ENCODE measurements at regions not wholly inside any gene's neighbourhood (a gene's known extent, or its start where the extent isn't known, plus 50 kb on each side); places are given as distances from the start of the nearest gene placed in this dataset.

GRCh38 chr9:29778281-29778849, 2205.1 kb upstream of the C9orf72 start:
- DNase-seq, result no peak

GRCh38 chr9:29793970-29794369, 2220.7 kb upstream of the C9orf72 start:
- no peak for DNase-seq

GRCh38 chr9:29796291-29796952, 2223.1 kb upstream of the C9orf72 start:
- no peak for DNase-seq

- no peak for DNase-seq
These were observed 2225.3 kb upstream of the C9orf72 start for GRCh38 chr9:29798599-29798998.

GRCh38 chr9:29799227-29799626, 2225.9 kb upstream of the C9orf72 start:
- DNase-seq, result no peak

GRCh38 chr9:29800821-29801220, 2227.5 kb upstream of the C9orf72 start:
- no peak for DNase-seq

- no peak for DNase-seq
These were observed 2229.2 kb upstream of the C9orf72 start for GRCh38 chr9:29802454-29802853.

GRCh38 chr9:29806937-29807618, 2233.8 kb upstream of the C9orf72 start:
- no peak for DNase-seq

- no peak for DNase-seq
These were observed 2243.8 kb upstream of the C9orf72 start for GRCh38 chr9:29816954-29817703.

- DNase-seq, result no peak
These were observed 2249.2 kb upstream of the C9orf72 start for GRCh38 chr9:29822458-29822857.

- DNase-seq, result no peak
These were observed 2253.1 kb upstream of the C9orf72 start for GRCh38 chr9:29826421-29826820.

GRCh38 chr9:29830821-29831220, 2257.5 kb upstream of the C9orf72 start:
- no peak for DNase-seq

GRCh38 chr9:29838491-29839020, 2265.3 kb upstream of the C9orf72 start:
- DNase-seq, result no peak

GRCh38 chr9:29844251-29844650, 2271.0 kb upstream of the C9orf72 start:
- no peak for DNase-seq

GRCh38 chr9:29850664-29851063, 2277.4 kb upstream of the C9orf72 start:
- DNase-seq, result no peak

- no peak for DNase-seq
These were observed 2288.5 kb upstream of the C9orf72 start for GRCh38 chr9:29861803-29862202.

- no peak for DNase-seq
These were observed 2292.6 kb upstream of the C9orf72 start for GRCh38 chr9:29865764-29866313.

GRCh38 chr9:29866556-29866955, 2293.3 kb upstream of the C9orf72 start:
- no peak for DNase-seq

- DNase-seq, result no peak
These were observed 2300.3 kb upstream of the C9orf72 start for GRCh38 chr9:29873579-29873978.

- DNase-seq, result no peak
These were observed 2302.3 kb upstream of the C9orf72 start for GRCh38 chr9:29875547-29875946.

GRCh38 chr9:29882767-29883166, 2309.5 kb upstream of the C9orf72 start:
- no peak for DNase-seq

GRCh38 chr9:29906065-29906464, 2332.8 kb upstream of the C9orf72 start:
- no peak for DNase-seq

- DNase-seq, result no peak
These were observed 2354.8 kb upstream of the C9orf72 start for GRCh38 chr9:29928072-29928471.

Data from CD4-positive, alpha-beta T cell treated with Interferon gamma for 1 hour (primary cell).